ENCODE measurements at regions not wholly inside any gene's neighbourhood (a gene's known extent, or its start where the extent isn't known, plus 50 kb on each side); places are given as distances from the start of the nearest gene placed in this dataset.

DNA sequence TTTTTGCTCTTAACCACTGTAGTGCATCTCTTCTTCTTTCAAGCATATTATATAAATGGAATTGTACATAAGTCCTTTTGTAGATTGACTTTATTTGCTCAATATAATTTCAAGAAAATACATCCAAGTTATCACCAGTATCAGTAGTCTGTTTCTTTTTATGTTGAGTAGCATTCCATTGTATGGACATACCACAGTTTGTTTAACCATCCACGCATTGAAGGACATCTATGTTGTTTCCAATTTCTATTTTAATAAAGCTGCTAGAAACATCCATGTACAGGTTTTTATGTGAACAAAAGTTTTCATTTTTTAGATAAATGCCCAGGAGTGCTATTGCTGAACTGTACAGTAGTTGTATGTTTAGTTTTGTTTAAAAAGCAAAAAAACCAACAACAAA lies 387.5 kb upstream of the SOX11 start:
- DNase-seq, result no peak

DNA sequence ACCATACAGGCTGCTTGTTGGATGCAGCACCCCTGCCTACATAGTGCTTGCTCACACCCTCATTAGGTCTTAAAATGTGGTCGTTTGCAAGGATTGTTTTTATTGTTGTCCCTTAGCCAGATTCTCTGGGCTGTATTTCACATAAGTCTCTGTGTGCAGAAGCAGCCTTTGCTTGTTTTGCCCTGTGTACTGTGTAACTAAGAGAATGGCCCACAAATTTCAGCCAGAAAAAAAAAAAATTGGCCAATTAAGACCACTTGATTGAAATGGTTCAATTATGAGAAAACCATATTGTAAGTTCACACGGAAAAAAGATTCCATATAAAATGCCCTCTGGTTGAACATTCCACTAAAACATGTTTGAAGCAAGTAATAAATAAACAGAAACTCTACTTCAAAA lies 377.1 kb upstream of the SOX11 start:
- DNase-seq, result no peak

DNA sequence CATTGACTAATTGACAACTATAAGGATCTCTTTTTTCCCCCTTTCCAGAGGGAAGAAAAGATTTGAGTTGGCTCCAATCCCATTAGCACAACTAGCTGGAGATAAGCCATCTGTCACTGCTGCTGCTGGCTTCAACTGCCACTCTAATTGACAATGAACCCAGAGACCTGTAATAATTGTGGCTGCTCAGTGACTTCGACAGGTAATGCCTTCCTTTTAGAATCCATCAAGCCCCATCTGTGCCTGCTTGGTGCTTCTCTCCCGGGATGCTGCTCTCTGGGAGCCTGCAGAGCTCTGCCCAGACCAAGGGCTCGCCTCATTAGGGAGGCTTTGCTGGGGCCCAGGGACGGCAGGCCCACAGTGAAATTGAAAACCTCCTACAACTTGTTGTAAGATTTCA lies 376.7 kb upstream of the SOX11 start:
- DNase-seq, result no peak

DNA sequence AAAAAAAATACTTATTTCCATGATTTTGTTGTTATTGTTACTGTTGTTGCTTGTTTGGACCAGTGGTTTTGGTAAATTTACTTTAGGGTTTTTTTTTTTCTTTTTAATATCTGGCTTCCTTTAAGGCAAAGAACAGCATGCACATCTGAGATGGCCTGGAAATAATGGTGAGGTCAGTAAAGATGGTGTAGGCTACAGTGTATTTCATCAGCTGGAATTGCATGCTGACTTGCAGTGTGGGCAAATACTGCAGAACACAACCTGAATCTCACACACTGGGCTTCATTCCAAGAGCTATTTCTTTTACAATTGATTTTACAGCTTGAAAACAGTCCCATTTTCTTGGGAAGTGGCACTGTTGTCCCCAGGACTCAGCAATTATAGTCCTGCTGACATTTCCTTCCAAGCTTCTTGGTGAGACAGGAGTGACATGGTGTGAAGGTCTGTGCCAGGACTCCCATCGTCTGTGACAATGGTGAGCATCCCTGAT lies 376.1 kb upstream of the SOX11 start:
- DNase-seq, result no peak

DNA sequence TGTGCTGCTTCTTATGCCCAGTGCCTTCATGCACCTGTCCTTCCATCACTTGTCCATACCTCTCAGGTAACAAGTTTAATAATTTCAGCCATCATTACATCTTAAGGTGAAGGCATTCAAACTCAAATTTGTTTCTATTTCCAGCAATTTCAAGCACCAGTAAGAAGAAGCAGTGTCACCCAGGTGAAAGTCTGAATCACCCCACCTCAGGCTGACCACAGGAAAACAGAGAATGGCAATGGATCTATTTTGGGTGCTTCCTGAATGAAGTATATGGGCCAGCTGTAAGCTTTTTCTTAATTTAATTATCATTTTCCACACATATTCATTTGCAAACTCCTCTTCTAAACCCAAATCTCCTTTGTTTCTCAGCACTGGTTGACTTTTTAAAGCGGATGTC lies 372.7 kb upstream of the SOX11 start:
- DNase-seq, result no peak

DNA sequence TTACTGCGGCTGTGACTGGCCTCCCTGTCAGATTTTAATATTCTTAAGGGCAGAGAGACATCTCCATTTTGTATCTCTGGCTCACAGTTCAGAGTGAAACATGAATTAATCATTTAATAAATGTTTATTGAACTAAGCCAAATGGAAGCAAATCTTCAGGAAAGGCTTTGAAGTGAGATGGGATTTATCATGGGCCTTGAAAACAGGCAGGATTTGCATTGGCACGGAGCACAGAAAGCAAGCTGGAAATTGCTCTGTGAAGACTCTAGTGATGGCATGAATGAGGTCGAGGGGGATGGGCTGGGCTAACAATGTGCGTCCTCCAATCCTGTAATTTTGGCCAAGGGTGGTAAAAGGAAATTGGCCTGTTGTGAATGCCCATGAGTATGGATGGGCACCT lies 369.8 kb upstream of the SOX11 start:
- DNase-seq, result no peak

DNA sequence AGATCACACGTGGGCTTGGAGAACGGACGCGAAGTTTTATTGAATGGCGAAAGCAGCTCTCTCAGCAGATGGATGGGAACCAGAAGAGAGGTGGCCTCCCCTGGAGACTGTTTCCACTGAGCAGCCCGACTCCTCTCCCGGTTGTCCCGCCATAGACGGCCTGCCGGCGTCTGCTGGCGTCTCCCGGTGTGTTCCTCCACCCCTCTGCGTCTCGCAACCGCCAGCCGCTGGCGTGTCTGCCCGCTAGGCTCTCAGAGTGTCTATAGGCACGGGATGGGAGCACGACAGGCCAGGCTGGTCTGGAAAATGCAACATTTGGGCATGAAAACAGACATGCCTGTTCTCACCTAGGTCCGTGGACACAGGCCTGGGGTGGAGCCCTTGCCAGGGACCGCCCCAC lies 366.7 kb upstream of the SOX11 start:
- DNase-seq, result no peak

DNA sequence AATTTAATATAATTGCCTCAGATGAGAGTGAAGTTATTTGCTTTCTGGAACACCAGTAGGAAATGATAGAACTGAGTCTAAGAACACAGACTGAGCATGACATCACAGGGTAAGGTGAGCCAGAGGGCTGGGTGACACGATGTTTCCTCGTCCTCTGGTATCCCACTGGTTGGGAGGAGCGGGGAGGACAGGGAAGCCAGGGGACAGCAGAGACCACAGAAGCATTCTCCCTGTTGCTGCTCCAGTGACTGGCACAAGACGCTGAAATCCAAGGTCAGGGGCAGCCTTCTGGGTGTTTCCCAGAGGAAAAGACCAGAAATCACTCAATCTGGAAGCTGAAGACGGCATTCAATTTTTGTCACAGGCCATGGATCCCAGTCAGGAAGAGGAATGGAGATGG lies 363.4 kb upstream of the SOX11 start:
- DNase-seq, result no peak

DNA sequence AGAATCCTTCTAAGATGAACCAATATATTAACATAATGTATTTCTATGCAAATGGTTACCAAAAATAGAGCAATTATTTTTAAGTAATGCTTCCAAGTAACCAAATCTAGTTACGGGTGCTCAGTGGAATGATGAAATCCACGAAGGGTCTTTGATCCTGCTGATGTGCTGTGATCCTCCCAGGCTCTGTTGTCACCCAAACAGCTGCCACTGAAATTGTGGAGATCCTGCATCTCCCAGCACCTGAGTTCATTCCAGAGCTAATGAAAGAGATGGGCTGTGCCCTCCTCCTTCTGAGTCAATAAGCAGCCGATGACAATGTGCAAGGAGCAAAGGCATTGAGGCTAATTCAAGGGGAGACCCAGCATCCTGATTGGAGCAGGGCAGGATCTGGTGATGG lies 362.4 kb upstream of the SOX11 start:
- no peak for DNase-seq

DNA sequence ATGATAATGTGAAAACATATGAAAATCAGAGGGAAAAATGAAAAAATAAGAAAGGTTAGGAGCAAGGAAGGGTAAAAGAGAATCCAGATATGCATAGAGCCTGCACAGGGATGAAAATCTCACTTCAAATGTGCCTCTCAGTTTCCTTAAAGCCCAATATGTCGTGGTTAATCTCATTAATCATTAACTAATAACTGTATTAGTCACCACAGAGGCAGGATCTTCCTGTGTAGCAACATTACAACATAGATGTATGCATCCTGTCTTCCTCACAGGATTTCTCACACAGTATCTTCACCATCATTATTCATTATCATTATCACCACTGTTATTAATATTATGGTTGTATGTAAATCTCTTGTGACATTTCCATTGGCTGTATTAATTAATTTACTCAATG lies 361.2 kb upstream of the SOX11 start:
- no peak for DNase-seq

DNA sequence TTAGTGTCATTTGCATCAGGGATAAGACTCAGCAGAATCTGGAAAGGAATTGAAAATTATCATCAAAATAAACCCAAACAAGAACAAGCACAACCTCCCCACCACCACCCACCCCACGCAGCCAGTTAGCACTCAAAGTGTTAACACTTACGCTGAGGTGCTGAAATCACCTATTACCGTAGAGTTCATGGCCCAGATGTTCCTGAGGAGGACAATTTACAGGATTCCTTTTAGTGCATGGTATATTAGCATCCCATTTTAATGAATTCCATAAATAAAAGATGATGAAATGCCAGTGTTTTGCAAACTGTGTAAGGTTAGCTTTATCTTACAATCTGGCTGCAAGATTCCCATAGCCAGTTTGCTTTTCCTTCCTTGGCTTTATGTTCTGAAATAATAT lies 359.3 kb upstream of the SOX11 start:
- DNase-seq, result no peak

DNA sequence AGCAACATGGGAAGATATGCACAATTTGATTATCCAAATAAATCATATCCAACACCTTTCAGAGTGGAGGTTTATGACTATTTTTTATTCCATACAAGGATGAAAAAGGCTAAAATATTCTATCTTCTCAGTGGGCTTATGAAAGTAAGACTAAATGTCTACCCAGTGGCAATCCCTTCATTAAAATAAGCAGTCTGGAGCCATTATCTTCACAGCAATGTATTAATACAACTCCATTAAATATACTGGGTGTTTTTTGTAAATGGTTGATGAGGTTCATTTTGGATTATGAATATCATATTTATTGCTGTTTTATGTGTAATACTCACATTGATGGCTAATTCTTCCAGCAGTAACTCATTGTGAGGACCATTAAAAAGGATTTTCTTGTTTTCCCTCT lies 352.7 kb upstream of the SOX11 start:
- DNase-seq, result no peak

DNA sequence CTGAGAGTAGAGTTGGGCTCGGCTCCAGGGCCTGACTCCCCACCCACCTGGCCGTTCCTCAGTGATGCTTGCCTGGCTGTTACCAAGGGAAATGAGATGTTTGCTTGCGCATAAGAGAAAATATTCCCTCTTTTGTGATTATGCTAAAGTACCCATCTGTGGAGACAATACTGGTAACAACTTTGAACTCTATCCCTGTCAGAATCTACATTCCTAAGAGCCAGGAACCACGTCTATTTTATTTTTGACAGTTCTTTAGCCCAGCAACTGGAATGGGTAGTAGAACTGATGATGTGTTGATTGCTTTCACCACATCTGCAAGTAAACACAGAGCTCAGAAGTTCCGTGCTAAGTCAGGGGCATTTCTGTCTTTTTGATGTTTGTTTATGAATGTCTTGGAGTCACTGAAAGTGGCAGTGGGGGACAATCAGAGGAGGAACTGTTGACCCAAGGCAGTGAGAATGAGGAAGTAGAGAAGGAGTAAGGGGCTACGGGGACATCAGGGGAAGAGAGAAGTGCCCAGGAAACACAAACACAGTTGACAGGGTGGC lies 348.3 kb upstream of the SOX11 start:
- DNase-seq, result no peak

DNA sequence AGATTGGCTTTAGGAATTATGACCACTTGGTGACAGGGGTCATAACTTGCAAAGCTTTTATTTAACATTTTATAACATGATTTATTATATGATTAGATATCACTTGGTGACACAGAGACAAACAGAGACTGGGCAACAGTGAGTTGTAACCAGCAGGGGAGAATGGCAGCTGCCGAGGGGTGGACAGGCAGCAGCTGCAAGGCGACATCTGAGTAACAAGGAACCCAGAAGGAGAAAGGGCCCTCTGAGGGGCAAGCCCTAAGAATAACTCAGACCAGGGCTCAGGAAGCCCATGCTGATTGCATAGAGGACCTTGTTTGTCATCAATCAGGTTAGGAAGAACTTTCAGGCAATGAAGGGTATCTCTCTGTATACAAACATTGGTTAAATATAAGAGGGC lies 339.9 kb upstream of the SOX11 start:
- DNase-seq, result no peak

DNA sequence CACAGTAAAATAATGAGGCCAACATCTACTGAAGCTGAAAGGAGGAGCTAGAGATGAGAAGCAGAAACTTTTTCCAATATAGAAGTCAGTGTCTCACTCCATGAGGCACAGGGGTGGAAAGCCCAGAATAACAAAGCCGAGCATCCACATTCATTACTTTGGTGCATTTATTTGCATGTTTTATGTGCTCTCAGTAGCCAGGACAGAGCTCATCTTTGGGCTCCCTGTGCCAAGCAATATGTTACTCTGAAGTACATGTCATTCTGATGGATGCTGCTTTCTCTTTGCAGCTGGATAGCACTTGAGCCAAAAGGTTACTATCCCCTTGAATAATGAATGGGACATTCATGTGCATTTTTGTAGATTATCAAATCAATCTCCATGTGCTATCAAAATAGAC lies 338.6 kb upstream of the SOX11 start:
- DNase-seq, result no peak

DNA sequence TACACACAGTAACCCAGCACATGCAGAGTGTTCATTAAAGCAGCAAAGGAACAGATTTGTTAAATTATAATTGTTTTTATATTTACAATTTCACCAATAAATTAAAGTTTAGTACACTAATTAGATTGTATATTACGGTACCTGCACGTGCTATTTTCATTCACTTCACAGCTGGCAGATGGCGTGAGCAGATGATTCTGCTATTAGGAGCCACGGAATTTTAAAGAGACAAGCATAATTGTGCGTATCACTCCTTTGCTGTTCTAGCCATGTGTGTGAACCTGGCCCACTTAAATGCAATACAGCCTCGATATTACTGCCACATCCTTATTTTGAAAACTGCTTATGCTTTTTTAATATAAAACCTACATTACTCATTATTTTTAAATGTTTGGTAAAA lies 332.8 kb upstream of the SOX11 start:
- DNase-seq, result no peak

DNA sequence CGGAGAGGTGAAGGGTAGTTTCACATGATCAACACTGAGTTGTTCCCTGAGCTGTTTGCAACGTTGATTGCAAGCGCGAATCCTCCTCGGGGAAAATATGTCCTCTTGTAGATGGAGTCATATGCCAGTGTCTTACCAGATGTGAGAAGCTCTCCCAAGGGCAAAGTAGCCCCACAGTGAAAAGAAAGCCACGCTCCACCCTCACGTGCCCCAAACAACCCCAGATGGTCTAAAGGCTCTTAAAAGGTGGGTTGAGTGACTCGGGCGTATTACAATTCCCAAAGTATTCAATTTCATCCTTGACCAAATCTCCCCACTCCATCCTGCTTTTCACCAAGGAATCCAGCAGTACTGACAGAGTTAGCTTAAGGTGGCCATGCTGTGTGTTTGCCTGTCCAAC lies 332.1 kb upstream of the SOX11 start:
- no peak for DNase-seq

DNA sequence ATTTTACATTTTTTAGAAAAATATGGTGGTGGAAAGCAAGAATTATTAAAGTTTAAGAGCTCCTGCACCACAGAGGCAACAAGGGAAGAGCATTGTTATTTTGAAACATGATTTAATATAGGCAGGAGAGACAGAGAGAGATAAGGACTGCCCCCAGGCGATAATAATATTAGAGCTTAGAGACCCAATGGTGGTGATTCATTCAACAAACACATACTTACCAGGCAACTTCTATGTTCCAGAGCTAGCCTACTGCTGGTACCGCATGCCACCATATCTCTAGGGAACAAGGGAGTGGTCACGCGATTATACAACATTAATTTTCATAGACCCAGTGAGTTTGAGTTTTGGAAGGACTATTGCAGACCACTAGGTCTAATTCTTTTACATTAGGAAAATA lies 327.8 kb upstream of the SOX11 start:
- no peak for DNase-seq

DNA sequence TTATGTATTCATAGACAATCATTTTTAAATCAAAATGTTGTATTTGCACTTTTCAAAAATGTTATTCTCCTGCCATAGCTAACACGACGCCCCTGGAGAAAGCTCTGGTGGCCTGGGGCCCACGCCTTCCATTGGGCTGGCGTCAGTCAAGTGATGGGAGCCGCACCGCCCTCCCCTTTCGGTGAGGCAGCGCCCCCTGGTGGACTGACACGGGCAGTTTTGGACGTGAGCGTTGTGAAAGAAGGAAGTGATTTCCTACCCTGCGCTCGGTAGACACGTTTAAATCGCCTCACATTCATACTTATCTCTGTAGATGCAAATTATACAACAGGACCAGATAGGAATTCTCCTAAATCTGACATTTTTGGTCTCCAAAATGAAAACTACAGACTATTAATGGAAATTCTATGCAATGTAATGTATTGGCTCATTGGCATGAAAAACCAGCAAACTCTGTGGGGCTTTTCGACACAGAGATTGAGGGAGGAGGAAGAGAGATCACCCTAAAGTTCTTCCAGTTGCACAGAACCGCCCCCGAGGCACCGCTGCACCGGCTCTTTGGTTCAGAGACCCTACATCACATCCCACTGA lies 326.2 kb upstream of the SOX11 start:
- DNase-seq, result peak in 1 of 2 experiments; percentile 55

DNA sequence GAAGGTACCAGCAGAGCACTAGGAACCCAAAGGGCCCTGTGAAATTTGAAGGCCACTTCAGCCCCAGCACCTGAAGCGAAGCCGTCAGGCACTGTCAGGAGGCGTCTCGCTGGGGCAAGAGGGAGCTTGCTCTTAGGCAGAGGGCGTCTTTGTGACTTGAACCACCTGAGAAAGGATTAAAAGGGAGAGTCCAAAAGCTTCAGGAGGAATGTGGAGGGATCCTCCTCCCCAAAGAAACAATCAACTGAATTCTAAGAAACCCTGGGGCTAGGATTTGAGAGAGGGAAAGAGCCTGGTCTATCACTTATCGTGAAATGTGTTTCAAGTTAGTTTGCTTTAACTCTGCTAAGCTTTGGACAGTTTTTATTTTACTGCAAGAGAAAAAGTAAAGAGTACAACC lies 324.9 kb upstream of the SOX11 start:
- no peak for DNase-seq

DNA sequence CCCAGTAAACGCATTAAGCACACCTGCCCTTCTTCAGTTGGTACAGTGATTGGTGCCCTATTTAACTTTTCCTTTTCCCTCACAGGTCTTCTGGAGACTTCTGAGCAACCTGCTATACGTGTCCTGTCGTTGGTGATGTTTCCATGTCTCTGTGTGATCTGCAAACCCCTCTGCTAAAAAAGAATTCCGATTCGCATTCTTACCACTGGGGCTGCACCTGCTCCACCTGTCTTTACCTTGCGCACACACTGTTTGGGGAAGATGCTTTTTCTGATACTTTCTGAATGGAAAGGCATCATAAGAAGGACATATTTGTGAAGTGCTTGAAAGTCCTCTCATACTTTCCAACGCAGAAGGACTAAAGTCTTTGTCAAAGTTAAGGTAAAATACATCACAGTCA lies 323.9 kb upstream of the SOX11 start:
- DNase-seq, result no peak

DNA sequence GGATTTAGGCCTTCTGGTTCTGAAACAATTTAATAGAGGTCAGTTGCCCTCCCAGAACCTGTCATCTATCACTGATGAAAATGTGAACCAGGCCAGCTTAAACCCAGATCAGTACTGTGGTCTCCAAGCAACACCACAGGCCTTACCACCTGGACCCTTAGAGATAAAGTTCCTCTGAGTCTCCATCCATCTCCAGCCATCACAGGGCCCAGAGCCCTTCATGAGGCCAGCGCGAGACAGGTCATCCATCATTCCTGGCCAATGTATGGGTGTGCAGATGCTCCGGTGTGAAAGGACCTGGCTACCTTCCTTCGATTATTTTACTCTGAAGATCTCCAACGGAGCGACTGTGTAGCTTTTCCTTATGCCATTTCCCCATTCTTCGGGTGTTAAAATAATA lies 322.7 kb upstream of the SOX11 start:
- no peak for DNase-seq

DNA sequence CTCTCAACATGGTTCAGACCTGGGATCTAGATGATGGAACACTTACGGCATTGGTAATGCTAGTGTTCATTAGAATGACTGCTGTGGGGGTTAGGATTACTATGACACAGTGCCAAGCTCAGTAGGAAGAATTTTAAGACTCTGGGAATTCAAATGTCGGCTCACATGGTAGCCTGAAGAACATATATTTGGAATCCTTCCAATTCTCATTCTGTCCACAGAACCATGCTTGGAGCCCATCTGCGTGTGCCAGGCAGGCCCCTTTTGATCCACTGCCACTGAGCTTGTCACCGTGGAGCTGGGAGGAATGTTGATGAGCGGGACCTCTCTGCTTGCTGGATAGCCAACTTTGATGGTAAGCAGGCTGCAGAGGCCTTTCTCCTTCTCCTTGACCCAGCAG lies 322.0 kb upstream of the SOX11 start:
- DNase-seq, result no peak

DNA sequence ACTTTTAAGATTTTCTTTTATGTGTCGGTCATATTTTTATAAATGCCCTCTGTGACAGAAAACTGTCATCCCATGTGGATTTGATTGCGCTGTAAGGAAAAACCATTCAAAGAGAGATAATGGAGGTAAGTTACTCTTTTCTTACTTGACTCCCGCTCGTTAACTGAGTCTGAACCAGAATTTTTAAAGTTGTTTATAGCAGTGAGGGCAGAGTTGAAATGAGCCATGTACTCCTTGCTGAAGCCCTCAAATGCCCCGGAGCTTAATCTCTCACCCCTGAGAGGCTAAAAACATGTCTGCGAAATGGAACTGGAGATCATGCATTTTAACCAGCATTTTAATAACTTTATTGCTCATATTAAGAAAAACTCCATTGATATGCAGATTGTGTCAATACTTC lies 320.0 kb upstream of the SOX11 start:
- no peak for DNase-seq

DNA sequence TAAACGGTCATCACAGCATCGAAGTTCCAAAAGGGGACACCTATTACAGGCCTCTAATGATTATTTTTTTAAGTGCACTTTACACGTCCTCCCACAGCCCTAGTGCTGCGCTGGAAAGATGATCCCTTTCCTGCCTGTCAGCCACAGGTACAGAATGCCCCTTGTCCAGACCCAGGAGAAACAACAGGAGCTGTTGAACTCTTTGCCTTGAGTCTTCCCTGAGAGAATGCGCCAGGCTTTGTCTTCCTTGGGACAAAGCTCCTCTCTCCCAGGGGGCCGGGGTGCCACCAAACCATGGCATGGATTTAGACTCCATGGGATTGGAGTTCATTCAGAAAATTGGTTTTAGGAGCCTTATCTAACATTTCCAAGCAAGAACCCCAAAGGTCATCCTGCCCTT lies 319.0 kb upstream of the SOX11 start:
- no peak for DNase-seq

DNA sequence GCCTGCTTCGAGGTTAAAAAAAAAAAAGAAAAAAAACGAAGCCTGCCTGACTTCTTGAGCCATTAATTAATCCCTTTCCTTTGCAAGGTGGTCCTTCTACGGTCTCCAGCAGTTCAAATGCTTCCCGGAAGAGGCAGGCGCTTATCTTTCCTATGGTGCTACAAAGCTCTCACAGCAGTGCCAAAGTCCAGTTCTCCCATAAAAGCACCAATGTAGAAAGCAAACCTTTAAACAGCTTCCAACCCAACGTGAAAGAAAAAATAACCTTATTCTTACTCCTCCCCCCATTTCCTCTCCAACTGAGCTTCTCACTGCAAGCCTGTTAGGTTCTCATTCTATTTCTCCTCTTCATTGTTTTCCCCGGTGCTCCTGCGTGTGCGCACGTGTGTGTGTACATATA lies 317.4 kb upstream of the SOX11 start:
- DNase-seq, result no peak
